Vagina (tissue), 2 donors: ENCODE measurements at regions not wholly inside any gene's neighbourhood (a gene's known extent, or its start where the extent isn't known, plus 50 kb on each side); places are given as distances from the start of the nearest gene placed in this dataset.

Experiments
- CTCF ChIP-seq, 3 experiments: fragments of 450-650 bp in 2 of 3; fragments of 200-600 bp in 1 of 3; sonication (generic) in 1 of 3; IDR thresholded peaks; one replicate each; pipeline ENCODE4 v1.5.1; 2017 to 2019; ENCODE audit warnings: antibody characterized with exemption in 3 of 3, mild to moderate bottlenecking in 2 of 3, moderate library complexity in 2 of 3
- POLR2A ChIP-seq, 2 donors: fragments of 450-650 bp; IDR thresholded peaks; one replicate each; pipeline ENCODE4 v1.6.1; 2017; ENCODE audit warnings: antibody characterized with exemption in 2 of 2, mild to moderate bottlenecking in 2 of 2, moderate library complexity in 2 of 2
- POLR2AphosphoS5 ChIP-seq, 2 donors: sonication (generic); formaldehyde crosslinking; IDR thresholded peaks; one replicate each; pipeline ENCODE4 v1.9.0; 2017; ENCODE audit warnings: antibody characterized with exemption in 2 of 2, mild to moderate bottlenecking in 2 of 2, low read depth in 1 of 2; ENCODE audit not compliant: insufficient read depth in 1 of 2

GRCh38 chr15:98419173-98419780 lies 229.1 kb upstream of the IGF1R start:
- no peak for TF ChIP-seq CTCF (IDR thresholded peaks at IDR 0.05)
- TF ChIP-seq POLR2A (IDR thresholded peaks at IDR 0.05) = no peak
- no peak for TF ChIP-seq POLR2AphosphoS5 (IDR thresholded peaks at IDR 0.05; ENCODE audit: insufficient read depth in 1 of 2, low read depth in 1 of 2)
